K562 (cell line): ENCODE measurements at regions not wholly inside any gene's neighbourhood (a gene's known extent, or its start where the extent isn't known, plus 50 kb on each side); places are given as distances from the start of the nearest gene placed in this dataset.

Experiments used
- ATAC-seq: fragments of 200-7000 bp; cut with Tn5 transposase; 3 replicates; pipeline ENCODE4 v1.9.1; 2020; ENCODE audit warnings: moderate library complexity
- BruUV-seq: library from RNA; stranded (reverse); fragments of 400-500 nt; replicated peaks from 2 replicates; lab custom pipeline; 2021; lab: Mats Ljungman, UMichigan
- CTCF ChIA-PET: fragments of 300-600 bp; formaldehyde crosslinking; extraction: SDS; loops from one replicate; lab custom pipeline; 2021; ENCODE audit warnings: low intra/inter-chr PET ratio; lab: Yijun Ruan, JAX
- POLR2A ChIA-PET: fragments of 300-600, 350-650 bp; sonication (Branson Sonifier 250); formaldehyde crosslinking; extraction: SDS; loops from one replicate; lab custom pipeline; 2021; ENCODE audit warnings: antibody characterized with exemption, inconsistent platforms; lab: Yijun Ruan, JAX
- DNase-seq, 4 experiments: peaks; one replicate each; pipeline versions ENCODE4 v3.0.0 to v3.0.0-alpha.2; 2011 to 2018; ENCODE audit warnings: low spot score in 3 of 4, mixed read lengths in 3 of 4; ENCODE audit errors: extremely low read depth in 1 of 4
- FAIRE-seq: peaks from 2 replicates; lab custom pipeline; 2011; peaks lifted over from hg19 to GRCh38; lab: Jason Lieb, UNC
- H2AFZ ChIP-seq: 2 replicates; pipeline ENCODE4 v1.6.0; 2011; ENCODE audit warnings: low read depth, low read length, control low read depth, inconsistent platforms
- H3K27ac ChIP-seq: fragments of 200-600 bp; 3 replicates; pipeline ENCODE4 v1.8.0; 2011; ENCODE audit warnings: low read depth, mild to moderate bottlenecking, control low read depth, inconsistent platforms, low read length, moderate library complexity, mixed read lengths; ENCODE audit errors: extremely low read depth
- H3K27me3 ChIP-seq, 2 experiments: fragments of 300-600 bp in 1 of 2; 2 replicates in 1 of 2; 3 replicates in 1 of 2; pipeline versions ENCODE4 v1.6.0 to v1.8.0; 2011; ENCODE audit warnings: inconsistent platforms in 2 of 2, low read length in 2 of 2, mild to moderate bottlenecking in 1 of 2, mixed read lengths in 1 of 2, moderate library complexity in 1 of 2; ENCODE audit not compliant: control insufficient read depth in 2 of 2, insufficient read depth in 2 of 2
- H3K36me3 ChIP-seq: fragments of 300-600 bp; 3 replicates; pipeline ENCODE4 v1.8.0; 2011; ENCODE audit warnings: mild to moderate bottlenecking, low read length, inconsistent platforms; ENCODE audit not compliant: control insufficient read depth, insufficient read depth
- H3K4me1 ChIP-seq, 2 experiments: fragments of 200-600 bp in 1 of 2; replicated peaks in 1 of 2; 2 replicates in 1 of 2; 3 replicates in 1 of 2; pipeline versions ENCODE4 v1.5.1 to v1.8.0; 2011; ENCODE audit warnings: inconsistent platforms in 2 of 2, low read length in 2 of 2, mild to moderate bottlenecking in 1 of 2, mixed read lengths in 1 of 2, moderate library complexity in 1 of 2; ENCODE audit not compliant: control insufficient read depth in 2 of 2, insufficient read depth in 2 of 2
- H3K4me2 ChIP-seq: 2 replicates; pipeline ENCODE4 v1.6.1; 2011; ENCODE audit warnings: low read length, control low read depth, inconsistent platforms, mixed read lengths; ENCODE audit not compliant: insufficient read depth
- H3K4me3 ChIP-seq: fragments of 200-600 bp; sonication (generic), shearing (Covaris generic); 2 replicates; pipeline ENCODE4 v1.5.1; 2016; ENCODE audit warnings: control low read depth, inconsistent platforms
- H3K79me2 ChIP-seq: fragments of 200-600 bp; 3 replicates; pipeline ENCODE4 v1.8.0; 2011; ENCODE audit warnings: low read length, inconsistent platforms; ENCODE audit not compliant: control insufficient read depth, insufficient read depth
- H3K9ac ChIP-seq, 2 experiments: 2 replicates each; pipeline versions ENCODE4 v1.6.0 to v1.6.1; 2011; ENCODE audit warnings: low read depth in 2 of 2, low read length in 2 of 2, control low read depth in 1 of 2, inconsistent platforms in 1 of 2, mild to moderate bottlenecking in 1 of 2, mixed read lengths in 1 of 2; ENCODE audit not compliant: insufficient read depth in 1 of 2
- H3K9me1 ChIP-seq: one replicate; pipeline ENCODE4 v1.6.0; 2011; ENCODE audit warnings: inconsistent platforms, mild to moderate bottlenecking, low read length, moderate library complexity; ENCODE audit not compliant: control insufficient read depth, insufficient read depth
- H3K9me3 ChIP-seq: replicated peaks from 2 replicates; pipeline ENCODE4 v1.5.1; 2011; ENCODE audit warnings: low read depth, low read length, inconsistent platforms; ENCODE audit not compliant: control insufficient read depth, insufficient read depth
- H4K20me1 ChIP-seq: replicated peaks from 2 replicates; pipeline ENCODE4 v1.6.1; 2011; ENCODE audit warnings: low read length, inconsistent platforms, mixed read lengths; ENCODE audit not compliant: control insufficient read depth, insufficient read depth
- BMI1 ChIP-seq: fragments of 150-350 bp; IDR thresholded peaks from 2 replicates; pipeline ENCODE4 v1.6.1; 2014; ENCODE audit warnings: low read length
- CREB1 ChIP-seq, 2 experiments: sonication (generic) in 1 of 2; formaldehyde crosslinking in 1 of 2; IDR thresholded peaks; 2 replicates each; pipeline versions ENCODE4 v1.6.1 to v1.8.0; 2012 to 2022; ENCODE audit warnings: inconsistent platforms in 1 of 2, mild to moderate bottlenecking in 1 of 2, missing genetic modification reagents in 1 of 2, moderate library complexity in 1 of 2
- EP300 ChIP-seq: IDR thresholded peaks from 2 replicates; pipeline ENCODE4 v1.6.1; 2012; ENCODE audit warnings: low read length, improper control_type of control experiment
- MAZ ChIP-seq, 2 experiments: fragments of 450-650 bp in 1 of 2; sonication (generic) in 1 of 2; formaldehyde crosslinking; IDR thresholded peaks in 1 of 2; conservative IDR thresholded peaks in 1 of 2; 2 replicates each; pipeline versions ENCODE4 v1.4.0 to v1.5.0; 2020; ENCODE audit warnings: mild to moderate bottlenecking in 1 of 2, missing genetic modification reagents in 1 of 2
- NCOA6 ChIP-seq: fragments of 450-650 bp; IDR thresholded peaks from 2 replicates; pipeline ENCODE4 v1.6.1; 2017; ENCODE audit warnings: mild to moderate bottlenecking
- PHB ChIP-seq: fragments of 250-450 bp; sonication (Bioruptor Pico); IDR thresholded peaks from 2 replicates; pipeline ENCODE4 v1.5.0; 2021
- POLR2G ChIP-seq: fragments of 200-400 bp; formaldehyde crosslinking; IDR thresholded peaks from 2 replicates; pipeline ENCODE4 v1.6.1; 2017; ENCODE audit warnings: low read depth, mild to moderate bottlenecking, antibody characterized with exemption, low read length, moderate library complexity
- ZNF24 ChIP-seq: fragments of 450-650 bp; IDR thresholded peaks from 2 replicates; pipeline ENCODE4 v1.6.1; 2016
- WGBS: fragments of 100-300 bp; shearing (Covaris generic); methylation state at CpG from one replicate; pipeline ENCODE4 v1.1.6; 2016; ENCODE audit warnings: low coverage, mixed read lengths; ENCODE audit not compliant: insufficient coverage; ENCODE audit errors: missing lambda C conversion rate; 5-methylcytosine and 5-hydroxymethylcytosine counted together
- in situ Hi-C: fragments of 300-500 bp; cut with MboI; formaldehyde crosslinking; loops from 4 replicates; pipeline ENCODE4 v1.15.0; 2018; ENCODE audit warnings: inconsistent platforms, mixed read lengths
- intact Hi-C: fragments of 100-400 bp; cut with micrococcal nuclease; formaldehyde crosslinking; loops from 2 replicates; pipeline ENCODE4 v1.14.2; 2022
- TF ChIP-seq, protein P1 (sequence below): fragments of 450-650 bp; IDR thresholded peaks from 2 replicates; pipeline ENCODE4 v1.6.1; 2016; ENCODE audit warnings: missing biosample characterization, missing genetic modification characterization

DNA sequence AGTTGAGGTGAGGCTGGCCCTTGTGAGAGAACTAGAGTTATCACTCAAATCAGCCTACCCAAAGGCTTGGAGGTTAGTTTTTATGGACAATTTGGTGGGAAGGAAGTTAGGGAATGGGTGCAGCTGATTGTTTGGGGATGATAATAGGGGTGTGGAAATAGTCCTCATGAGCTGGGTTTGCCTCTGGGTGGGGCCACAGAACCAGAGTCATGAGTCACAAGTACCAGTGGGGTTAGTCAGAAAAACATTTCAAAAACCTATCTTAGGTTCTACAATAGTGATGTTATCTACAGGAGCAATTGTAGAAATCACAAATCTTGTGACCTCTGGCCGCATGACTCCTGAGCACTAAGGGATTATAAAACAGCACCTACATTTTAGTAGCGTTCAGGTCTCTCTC lies 630.1 kb upstream of the PIK3C3 start (continued):
- no peak for TF ChIP-seq MAZ (CRISPR knock-in tag; conservative IDR thresholded peaks at IDR 0.05 in 1 of 2, IDR thresholded peaks at IDR 0.05 in 1 of 2)
- no peak for TF ChIP-seq POLR2G
- TF ChIP-seq NCOA6: no peak
- no peak for TF ChIP-seq BMI1
- TF ChIP-seq, all 486 proteins: peak for 0

DNA sequence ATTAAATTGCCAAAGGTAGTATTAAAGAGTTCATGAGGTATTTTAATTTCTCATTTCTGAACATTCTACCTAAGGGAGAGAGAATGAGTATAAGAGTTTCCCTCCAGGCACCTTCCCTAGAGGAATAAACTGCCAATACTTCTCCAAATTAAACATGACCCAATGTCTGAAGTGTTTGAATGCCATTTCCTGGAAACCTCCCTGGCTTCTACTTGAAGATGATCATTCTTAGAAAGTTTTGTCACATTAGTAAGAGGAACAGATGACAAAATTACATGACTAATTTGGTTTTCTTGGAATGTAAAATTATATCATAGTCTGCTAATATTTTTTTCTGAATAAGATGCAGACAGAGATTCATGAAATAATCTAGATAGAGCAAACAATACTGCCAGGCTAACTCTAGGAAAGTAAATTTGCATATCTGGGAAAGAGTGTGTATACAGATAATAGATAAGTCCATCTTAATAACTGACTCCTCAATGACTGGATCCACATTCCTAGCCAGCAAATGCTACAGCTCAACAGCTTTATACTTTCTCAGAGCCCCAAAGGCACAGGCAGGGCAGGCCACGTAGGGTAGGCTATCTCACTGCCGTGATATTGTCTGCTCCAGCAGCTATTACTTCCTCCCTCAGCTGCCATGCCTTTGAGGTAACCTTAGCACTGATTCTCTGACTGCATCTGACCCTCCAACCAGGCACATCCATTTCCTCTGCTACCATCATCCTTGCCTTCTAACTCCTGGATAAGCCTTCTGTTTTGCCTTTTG lies 630.8 kb upstream of the PIK3C3 start:
- H2AFZ ChIP-seq: no peak overlapping the region
- in situ Hi-C loops: no loop called here
- ChIA-PET CTCF (no interaction called here), POLR2A (no interaction called here)
- H4K20me1 ChIP-seq: no peaks in the 10 kb centered on the region
- H3K4me3 ChIP-seq: no peak overlapping the region
- TF ChIP-seq EP300 (no peak), ZNF24 (no peak), PHB (CRISPR knock-in tag) (no peak), CREB1 (IDR thresholded peaks at IDR 0.05) (no peak), CREB1 (CRISPR knock-in tag; IDR thresholded peaks at IDR 0.05) (no peak)
- TF ChIP-seq, protein P1, sequence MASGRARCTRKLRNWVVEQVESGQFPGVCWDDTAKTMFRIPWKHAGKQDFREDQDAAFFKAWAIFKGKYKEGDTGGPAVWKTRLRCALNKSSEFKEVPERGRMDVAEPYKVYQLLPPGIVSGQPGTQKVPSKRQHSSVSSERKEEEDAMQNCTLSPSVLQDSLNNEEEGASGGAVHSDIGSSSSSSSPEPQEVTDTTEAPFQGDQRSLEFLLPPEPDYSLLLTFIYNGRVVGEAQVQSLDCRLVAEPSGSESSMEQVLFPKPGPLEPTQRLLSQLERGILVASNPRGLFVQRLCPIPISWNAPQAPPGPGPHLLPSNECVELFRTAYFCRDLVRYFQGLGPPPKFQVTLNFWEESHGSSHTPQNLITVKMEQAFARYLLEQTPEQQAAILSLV (tag): no peak
- H3K9me3 ChIP-seq: no peaks in the 10 kb centered on the region; the same call in none of the 2 replicates
- WGBS: 0% methylated on average over 2 of the region's 2 CpGs
- BruUV-seq: no TSS peak
- H3K79me2 ChIP-seq: no peaks in the 10 kb centered on the region
- DNase-seq: no peak
- H3K4me1 ChIP-seq: no peaks in the 10 kb centered on the region
- intact Hi-C loops: no loop called here
- H3K27ac ChIP-seq: no peak overlapping the region
- H3K4me2 ChIP-seq: no peak overlapping the region
- H3K9me1 ChIP-seq: no peaks in the 10 kb centered on the region
- H3K36me3 ChIP-seq: no peaks in the 10 kb centered on the region
- H3K27me3 ChIP-seq: no peaks in the 10 kb centered on the region
- no peak for ATAC-seq
- no peak overlapping the region for H3K9ac ChIP-seq
- FAIRE-seq: no peak
